ENCODE measurements at regions not wholly inside any gene's neighbourhood (a gene's known extent, or its start where the extent isn't known, plus 50 kb on each side); places are given as distances from the start of the nearest gene placed in this dataset.

DNA sequence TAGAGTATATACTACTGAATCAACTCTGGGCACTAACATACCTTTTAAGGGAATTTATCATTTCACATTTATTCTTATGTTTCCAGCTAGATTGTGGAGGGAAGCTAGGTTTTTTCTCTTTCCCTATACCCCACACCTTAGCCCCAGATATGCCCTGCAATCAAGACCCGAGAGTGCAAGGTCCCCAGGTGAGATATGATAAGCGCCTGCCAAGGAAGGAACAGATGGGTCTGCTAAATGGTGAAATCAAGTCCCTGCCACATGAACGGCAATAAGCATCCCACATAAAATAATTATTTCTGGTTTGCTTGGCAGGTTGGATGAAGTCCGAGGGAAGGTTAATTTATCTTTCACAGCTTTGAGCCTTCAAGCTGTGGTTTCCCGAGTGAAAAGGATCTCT is 195.5 kb downstream of the TOX3 start:
- TF ChIP-seq, protein P1, sequence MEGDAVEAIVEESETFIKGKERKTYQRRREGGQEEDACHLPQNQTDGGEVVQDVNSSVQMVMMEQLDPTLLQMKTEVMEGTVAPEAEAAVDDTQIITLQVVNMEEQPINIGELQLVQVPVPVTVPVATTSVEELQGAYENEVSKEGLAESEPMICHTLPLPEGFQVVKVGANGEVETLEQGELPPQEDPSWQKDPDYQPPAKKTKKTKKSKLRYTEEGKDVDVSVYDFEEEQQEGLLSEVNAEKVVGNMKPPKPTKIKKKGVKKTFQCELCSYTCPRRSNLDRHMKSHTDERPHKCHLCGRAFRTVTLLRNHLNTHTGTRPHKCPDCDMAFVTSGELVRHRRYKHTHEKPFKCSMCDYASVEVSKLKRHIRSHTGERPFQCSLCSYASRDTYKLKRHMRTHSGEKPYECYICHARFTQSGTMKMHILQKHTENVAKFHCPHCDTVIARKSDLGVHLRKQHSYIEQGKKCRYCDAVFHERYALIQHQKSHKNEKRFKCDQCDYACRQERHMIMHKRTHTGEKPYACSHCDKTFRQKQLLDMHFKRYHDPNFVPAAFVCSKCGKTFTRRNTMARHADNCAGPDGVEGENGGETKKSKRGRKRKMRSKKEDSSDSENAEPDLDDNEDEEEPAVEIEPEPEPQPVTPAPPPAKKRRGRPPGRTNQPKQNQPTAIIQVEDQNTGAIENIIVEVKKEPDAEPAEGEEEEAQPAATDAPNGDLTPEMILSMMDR (conservative IDR thresholded peaks at IDR 0.05; ENCODE audit: low read length) = no peak
- no peak for TF ChIP-seq EZH2phosphoT487 (IDR thresholded peaks at IDR 0.05; ENCODE audit: borderline replicate concordance, low read depth, low read length)

All from OCI-LY7 (cell line).